NCI-H2196 treated with DMSO at 0.1 percent for 48 hours (cell line): ENCODE measurements at regions not wholly inside any gene's neighbourhood (a gene's known extent, or its start where the extent isn't known, plus 50 kb on each side); places are given as distances from the start of the nearest gene placed in this dataset.

Experiments used
- DNase-seq: peaks from one replicate; lab custom pipeline; 2025; ENCODE audit not compliant: unreplicated experiment; lab: John Stamatoyannopoulos, UW

DNA sequence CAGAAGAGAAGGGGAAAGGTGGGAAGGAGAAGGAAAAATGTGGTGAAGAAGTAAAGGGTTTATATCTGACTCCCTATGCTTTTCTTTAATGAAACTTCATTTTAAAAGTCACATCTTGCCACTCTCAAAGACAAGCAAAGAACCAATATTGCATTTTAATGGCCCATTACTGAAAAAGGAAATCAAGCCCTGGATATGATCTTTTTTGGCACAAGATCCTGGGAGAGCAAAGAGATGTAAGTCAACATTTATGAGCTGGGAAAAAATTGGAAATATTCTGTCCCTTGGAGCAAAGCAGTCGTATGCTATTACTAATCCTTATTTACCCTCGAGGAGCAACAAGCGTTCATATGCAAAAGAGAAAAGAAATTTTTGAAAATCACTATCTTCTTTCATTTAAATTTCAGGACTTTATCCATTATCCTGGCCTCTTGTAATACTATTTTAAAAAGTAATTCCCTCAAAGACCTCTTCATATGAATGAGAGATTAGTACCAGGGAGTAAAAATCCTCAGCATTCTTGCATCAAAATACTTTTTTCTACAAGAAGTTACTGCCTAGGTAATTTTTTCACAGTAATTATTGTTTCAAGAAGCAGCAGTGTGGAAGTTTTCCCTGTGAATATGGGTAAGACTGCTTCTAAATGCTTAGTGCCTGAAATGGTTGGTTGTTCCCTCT, 435.3 kb upstream of the PDZRN3 start:
- no peak for DNase-seq

- DNase-seq: no peak
Measured at GRCh38 chr3:74059301-74059922, 434.7 kb upstream of the PDZRN3 start.

DNA sequence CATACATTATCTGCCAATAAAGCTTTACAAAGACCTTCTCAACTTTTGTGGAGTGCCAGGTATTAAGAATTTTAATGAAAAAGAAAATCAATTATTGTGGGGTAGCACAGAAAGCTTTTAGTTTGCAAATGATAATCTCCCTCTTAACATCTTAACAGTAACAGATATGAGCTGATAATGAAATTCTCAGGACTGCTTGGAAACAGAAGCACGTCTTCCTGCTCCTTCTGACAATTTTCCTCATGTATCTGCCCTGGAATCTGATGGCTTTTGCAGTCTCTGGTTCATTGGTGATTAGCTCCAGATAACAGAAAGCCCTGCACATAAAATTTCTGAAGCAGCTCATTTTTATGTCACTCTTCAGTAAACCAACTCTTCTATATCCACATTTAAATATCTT, 432.4 kb upstream of the PDZRN3 start:
- no peak for DNase-seq

GRCh38 chr3:74055061-74055460, 430.3 kb upstream of the PDZRN3 start:
- no peak for DNase-seq

GRCh38 chr3:74054566-74054965, 429.8 kb upstream of the PDZRN3 start:
- DNase-seq: no peak

GRCh38 chr3:74053970-74054516, 429.3 kb upstream of the PDZRN3 start:
- no peak for DNase-seq

- no peak for DNase-seq
Measured at GRCh38 chr3:74049444-74049843, 424.7 kb upstream of the PDZRN3 start.

- no peak for DNase-seq
Measured at GRCh38 chr3:74048699-74049098, 424.0 kb upstream of the PDZRN3 start.

DNA sequence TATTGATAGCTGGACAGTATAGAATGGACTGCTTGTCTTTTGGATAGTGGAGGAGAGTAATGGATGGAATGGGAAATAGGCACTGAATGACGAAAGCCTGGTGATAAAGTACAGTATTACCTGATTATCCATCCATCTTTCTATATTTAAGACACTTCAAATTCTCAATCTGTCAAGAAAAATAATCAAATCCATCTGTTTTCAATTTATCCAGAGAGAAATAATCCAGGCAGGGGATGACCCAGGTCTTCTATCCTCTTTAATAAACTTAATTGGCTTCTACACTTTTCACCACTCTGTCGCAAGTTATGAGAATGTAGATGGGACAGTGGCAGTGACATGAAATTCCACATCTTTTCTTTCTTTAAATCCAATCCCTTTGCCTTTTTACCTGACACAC, 420.3 kb upstream of the PDZRN3 start:
- DNase-seq: no peak

GRCh38 chr3:74041068-74041675, 416.4 kb upstream of the PDZRN3 start:
- DNase-seq: no peak

DNA sequence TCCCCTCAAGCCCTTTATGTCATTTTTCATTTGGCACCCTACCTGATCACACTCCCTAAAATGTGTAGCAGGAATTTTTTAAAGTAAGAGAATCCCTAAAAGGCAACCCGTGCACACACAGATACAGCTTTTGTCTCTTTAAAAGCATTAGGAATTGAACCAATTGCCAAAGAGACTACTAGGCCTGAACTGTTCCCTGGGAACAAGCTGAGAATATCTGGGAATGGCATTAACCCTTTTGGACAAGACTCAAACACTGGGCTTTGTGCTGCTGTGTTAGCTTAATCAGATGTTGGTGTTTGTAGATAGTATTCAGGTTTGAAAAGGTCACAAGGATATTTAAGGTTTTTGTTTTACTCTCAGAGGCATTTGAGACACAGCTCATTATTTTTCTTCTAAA, 414.4 kb upstream of the PDZRN3 start:
- DNase-seq: no peak

DNA sequence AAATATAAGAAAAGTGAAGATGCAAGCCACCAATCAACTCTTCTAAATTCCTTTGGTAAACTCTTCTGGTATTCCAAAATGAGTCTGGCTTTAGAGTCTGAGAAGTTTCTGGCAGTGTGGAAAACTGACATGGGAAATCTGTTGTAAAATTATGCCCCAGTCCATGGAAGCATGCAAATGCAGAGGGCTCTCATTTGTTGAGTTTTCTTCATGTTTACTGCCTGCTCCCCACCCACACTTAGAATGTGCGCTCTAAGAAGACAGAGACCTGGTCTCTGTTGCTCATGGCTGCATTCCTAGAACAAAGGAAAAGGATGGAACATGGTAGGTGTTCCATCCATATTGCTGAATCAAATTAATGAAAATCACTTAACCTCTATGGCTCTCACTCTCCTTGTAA, 411.8 kb upstream of the PDZRN3 start:
- no peak for DNase-seq

DNA sequence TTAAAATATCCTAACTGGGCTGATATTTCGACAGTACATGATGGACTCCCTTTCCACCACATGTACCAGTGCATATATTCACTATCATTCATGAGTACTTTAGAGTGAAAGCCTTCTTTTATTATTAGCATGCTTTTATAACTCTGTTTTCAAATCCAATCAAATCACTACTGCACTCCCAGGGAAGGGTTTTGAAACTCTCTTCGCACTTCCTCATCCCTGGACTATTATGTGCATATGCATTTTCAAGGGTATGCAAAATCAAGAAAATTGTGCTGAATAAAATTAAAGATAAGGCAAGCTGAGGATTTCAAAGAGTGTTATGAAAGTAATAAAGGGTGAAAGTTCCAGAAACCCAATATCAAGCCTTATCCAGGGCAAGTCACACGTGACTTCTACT, 411.4 kb upstream of the PDZRN3 start:
- no peak for DNase-seq

GRCh38 chr3:74033806-74034205, 409.1 kb upstream of the PDZRN3 start:
- DNase-seq: no peak

DNA sequence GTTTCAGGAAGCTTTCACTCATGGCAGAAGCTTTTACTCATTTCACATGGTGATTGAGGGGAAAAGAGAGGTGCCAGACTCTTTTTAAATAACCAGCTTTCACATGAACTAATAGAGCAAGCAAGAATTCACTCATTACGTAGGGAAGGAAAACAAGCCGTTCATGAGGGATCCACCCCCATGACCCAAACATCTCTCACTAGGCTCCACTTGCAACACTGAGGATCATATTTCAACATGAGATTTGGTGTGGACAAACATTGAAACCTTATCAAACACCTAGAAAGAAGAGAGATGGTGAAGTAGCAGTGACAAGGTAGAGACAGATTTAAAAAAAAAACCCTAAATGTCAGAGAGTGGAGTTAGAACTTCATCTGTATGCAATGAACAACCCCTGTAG, 408.6 kb upstream of the PDZRN3 start:
- no peak for DNase-seq

GRCh38 chr3:74027121-74027520, 402.4 kb upstream of the PDZRN3 start:
- DNase-seq: no peak

DNA sequence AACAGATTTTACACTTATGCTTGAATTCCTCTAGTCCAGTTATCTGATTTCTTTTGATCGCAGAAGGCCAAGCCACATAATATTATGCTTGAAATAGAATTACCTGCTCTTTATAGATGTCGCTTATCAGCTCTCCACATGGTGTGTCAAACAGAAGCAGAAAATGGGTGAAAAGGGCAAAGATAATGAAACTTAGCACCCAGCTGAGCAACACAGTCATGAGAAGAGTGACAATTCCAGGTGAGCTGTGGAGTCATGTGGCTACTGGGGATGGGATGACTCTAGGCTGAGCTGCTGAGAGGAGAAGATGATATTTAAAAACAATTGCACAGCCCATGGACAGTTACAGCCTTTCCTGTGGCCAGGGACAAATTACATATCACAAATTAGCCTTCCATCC, 398.7 kb upstream of the PDZRN3 start:
- DNase-seq: no peak

DNA sequence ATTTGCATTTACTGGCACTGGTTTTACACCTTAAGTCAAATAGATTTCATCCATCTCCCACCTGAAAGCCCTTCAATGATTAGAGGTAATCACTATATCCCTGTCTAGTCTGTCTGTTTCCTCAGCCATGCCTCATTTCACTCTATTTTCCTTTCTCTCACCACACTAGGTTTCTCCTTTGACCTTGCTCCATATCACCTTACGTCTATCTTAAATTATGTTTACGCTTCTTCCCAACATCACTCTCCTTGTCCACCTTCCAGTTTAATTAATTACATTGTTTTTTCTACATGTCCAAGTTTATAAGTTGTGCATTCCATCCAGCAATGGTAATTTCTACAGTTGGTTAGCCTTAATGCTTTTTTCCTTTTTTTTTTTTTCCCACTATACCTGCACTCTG, 396.7 kb upstream of the PDZRN3 start:
- no peak for DNase-seq

DNA sequence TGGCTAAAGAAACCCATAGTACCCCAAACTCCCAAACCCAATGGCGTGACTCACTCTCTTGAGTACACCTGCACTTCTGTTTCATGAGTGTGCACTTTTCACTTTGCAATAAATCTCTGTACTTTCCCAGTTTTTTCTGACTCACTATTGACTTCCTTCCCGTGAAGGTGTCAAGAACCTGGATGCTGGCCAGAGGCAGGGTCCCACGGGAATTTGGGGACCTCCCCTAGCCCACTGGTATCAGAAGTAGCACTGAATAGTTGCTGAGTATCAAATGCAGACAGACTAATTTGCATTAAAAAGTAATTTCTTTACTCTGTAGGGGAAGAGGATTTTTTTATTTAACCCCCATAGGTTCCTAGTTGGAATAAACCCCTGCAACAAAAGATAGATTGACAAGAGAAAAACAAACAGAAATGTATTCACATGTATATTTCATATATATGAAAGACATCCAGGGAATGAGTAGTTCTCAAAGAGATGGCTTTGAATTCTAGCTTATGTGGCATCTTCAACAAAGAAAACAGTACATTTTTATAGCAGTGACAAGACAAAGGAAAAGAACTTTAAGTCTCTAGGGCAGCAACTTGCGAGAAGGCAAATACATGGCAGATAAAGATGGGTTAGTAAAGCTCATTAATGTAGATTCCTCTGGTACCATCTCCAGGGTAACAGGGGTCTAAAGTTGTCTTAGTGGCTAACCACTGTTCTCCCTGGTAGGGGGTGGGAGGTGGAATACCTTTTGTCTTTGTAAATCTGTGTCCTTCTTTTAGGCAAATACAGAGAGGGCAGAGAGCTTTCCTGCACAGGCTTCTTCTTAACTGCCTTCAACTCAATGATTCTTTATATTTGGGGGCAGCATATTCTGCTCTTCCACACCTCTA, 385.5 kb upstream of the PDZRN3 start:
- DNase-seq: no peak

DNA sequence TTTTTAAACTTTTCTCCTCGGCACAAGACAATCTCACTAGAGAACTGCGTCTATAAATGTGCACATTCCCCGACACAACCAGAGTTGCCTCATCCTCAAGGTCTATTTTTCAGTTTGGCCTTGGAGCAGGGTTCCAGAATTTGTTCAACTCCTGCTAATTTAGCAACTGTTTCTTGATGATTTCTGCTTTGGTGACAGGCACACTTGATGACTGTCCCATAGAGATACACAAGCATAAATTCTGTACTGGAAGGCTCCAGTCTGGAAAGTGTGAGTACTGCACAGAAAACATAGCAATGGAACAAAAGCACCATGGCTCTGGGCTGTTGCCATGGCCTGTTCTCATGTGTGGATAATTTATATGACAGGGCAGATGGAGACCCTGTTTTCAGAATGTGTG, 379.6 kb upstream of the PDZRN3 start:
- no peak for DNase-seq

DNA sequence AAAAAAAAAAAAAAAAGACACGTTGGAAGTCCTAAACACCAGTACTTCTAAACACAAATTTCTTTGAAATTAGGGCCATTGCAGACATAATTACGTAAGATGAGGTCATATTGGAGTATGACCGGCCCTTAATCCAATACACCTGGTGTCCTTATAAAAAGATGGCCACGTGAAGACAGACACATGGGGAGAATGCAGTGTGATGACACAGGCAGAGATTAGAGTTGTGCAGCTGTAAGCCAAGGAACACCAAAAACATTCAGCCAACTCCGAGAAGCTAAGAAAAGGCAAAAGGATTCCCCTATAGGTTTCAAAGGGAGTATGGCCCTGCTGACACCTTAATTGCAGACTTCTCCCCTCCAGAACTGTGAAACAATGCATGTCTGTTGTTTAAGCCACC, 379.0 kb upstream of the PDZRN3 start:
- DNase-seq: no peak
